ENCODE measurements at regions not wholly inside any gene's neighbourhood (a gene's known extent, or its start where the extent isn't known, plus 50 kb on each side); places are given as distances from the start of the nearest gene placed in this dataset.

- no peaks in the 10 kb centered on the region for H3K27me3 ChIP-seq
- TF ChIP-seq POLR2A (IDR thresholded peaks at IDR 0.05) = no peak
- TF ChIP-seq CTCF (IDR thresholded peaks at IDR 0.05) = no peak
- intact Hi-C loops (cut with DNase I; ENCODE audit: low total_unique reads) = no loop called here
- H3K27ac ChIP-seq = no peak overlapping the region
- no peaks in the 10 kb centered on the region for H3K9me3 ChIP-seq
- H3K36me3 ChIP-seq (ENCODE audit: low read depth, missing control alignments) = no peaks in the 10 kb centered on the region
- no peak overlapping the region for H3K4me3 ChIP-seq
- H3K4me1 ChIP-seq = peaks cover 4% of the 10 kb centered on the region
- DNase-seq = no peak
- WGBS, 2 donors = 76 to 100% methylated on average over 2 of the region's 2 CpGs
Observed at GRCh38 chr2:150681120-150681804, 193.8 kb upstream of the RND3 start.

- peaks cover 4% of the 10 kb centered on the region for H3K4me1 ChIP-seq
- DNase-seq = no peak
- no peak overlapping the region for H3K27ac ChIP-seq
- H3K4me3 ChIP-seq = no peak overlapping the region
- no peaks in the 10 kb centered on the region for H3K27me3 ChIP-seq
- TF ChIP-seq POLR2A (IDR thresholded peaks at IDR 0.05) = no peak
- no peak for TF ChIP-seq CTCF (IDR thresholded peaks at IDR 0.05)
- H3K36me3 ChIP-seq (ENCODE audit: low read depth, missing control alignments) = no peaks in the 10 kb centered on the region
- 85 to 86% methylated on average over 8 of the region's 8 CpGs for WGBS, 2 donors
- H3K9me3 ChIP-seq = no peaks in the 10 kb centered on the region
- intact Hi-C loops (cut with DNase I; ENCODE audit: low total_unique reads) = no loop called here
Observed at GRCh38 chr2:150679456-150680120, 192.1 kb upstream of the RND3 start.

- intact Hi-C loops (cut with DNase I; ENCODE audit: low total_unique reads) = no loop called here
- TF ChIP-seq POLR2A (IDR thresholded peaks at IDR 0.05) (no peak), CTCF (IDR thresholded peaks at IDR 0.05) (no peak)
- DNase-seq = no peak
- no peaks in the 10 kb centered on the region for H3K27me3 ChIP-seq
- WGBS, 2 donors = 64 to 88% methylated on average over 4 of the region's 4 CpGs
- no peaks in the 10 kb centered on the region for H3K36me3 ChIP-seq (ENCODE audit: low read depth, missing control alignments)
- H3K9me3 ChIP-seq = no peaks in the 10 kb centered on the region
- no peak overlapping the region for H3K27ac ChIP-seq
- H3K4me1 ChIP-seq = no peaks in the 10 kb centered on the region
- no peak overlapping the region for H3K4me3 ChIP-seq
Observed at GRCh38 chr2:150677551-150677950, 190.1 kb upstream of the RND3 start.

- intact Hi-C loops (cut with DNase I; ENCODE audit: low total_unique reads) = no loop called here
- H3K36me3 ChIP-seq (ENCODE audit: low read depth, missing control alignments) = no peaks in the 10 kb centered on the region
- no peak overlapping the region for H3K27ac ChIP-seq
- TF ChIP-seq POLR2A (IDR thresholded peaks at IDR 0.05) = no peak
- no peak for TF ChIP-seq CTCF (IDR thresholded peaks at IDR 0.05)
- 66 to 77% methylated on average over 3 of the region's 3 CpGs for WGBS, 2 donors
- no peaks in the 10 kb centered on the region for H3K27me3 ChIP-seq
- no peak for DNase-seq
- H3K4me1 ChIP-seq = no peaks in the 10 kb centered on the region
- H3K4me3 ChIP-seq = no peak overlapping the region
- H3K9me3 ChIP-seq = no peaks in the 10 kb centered on the region
Observed at GRCh38 chr2:150676747-150677383, 189.4 kb upstream of the RND3 start.

Data from testis (tissue), 2 donors.